ENCODE measurements at regions not wholly inside any gene's neighbourhood (a gene's known extent, or its start where the extent isn't known, plus 50 kb on each side); places are given as distances from the start of the nearest gene placed in this dataset.

GRCh38 chr3:120506076-120506827, 55.5 kb upstream of the FSTL1 start:
- TF ChIP-seq CTCF (IDR thresholded peaks at IDR 0.05 in 2 of 3, conservative IDR thresholded peaks at IDR 0.05 in 1 of 3; ENCODE audit: borderline replicate concordance in 1 of 3, insufficient read depth in 1 of 3, low read depth in 2 of 3, low read length in 2 of 3) (no peak), ATF3 (IDR thresholded peaks at IDR 0.05) (no peak), EZH2 (IDR thresholded peaks at IDR 0.05) (no peak), SIN3A (IDR thresholded peaks at IDR 0.05; ENCODE audit: low read depth) (no peak)

Data from HCT116 (cell line).